HepG2 (cell line): ENCODE measurements at regions not wholly inside any gene's neighbourhood (a gene's known extent, or its start where the extent isn't known, plus 50 kb on each side); places are given as distances from the start of the nearest gene placed in this dataset.

ENCODE experiments used
- ATAC-seq: fragments of 200-7000 bp; cut with Tn5 transposase; 3 replicates; pipeline ENCODE4 v1.9.1; 2020; ENCODE audit warnings: mild to moderate bottlenecking, moderate library complexity
- BruUV-seq: library from RNA; stranded (reverse); fragments of 400-500 nt; replicated peaks from 2 replicates; lab custom pipeline; 2021; lab: Mats Ljungman, UMichigan
- CTCF ChIA-PET: fragments of 300-600 bp; formaldehyde crosslinking; extraction: SDS; loops from one replicate; lab custom pipeline; 2021; ENCODE audit warnings: low total read pairs, inconsistent platforms, low intra/inter-chr PET ratio; lab: Yijun Ruan, JAX
- POLR2A ChIA-PET: fragments of 350-600 bp; sonication (Branson Sonifier 250); formaldehyde crosslinking; loops from one replicate; lab custom pipeline; 2020; ENCODE audit warnings: antibody characterized with exemption, inconsistent platforms; lab: Yijun Ruan, JAX
- DNase-seq: peaks from one replicate; pipeline ENCODE4 v3.0.0-alpha.2; 2015; ENCODE audit warnings: low spot score
- FAIRE-seq: peaks from 3 replicates; lab custom pipeline; 2011; peaks lifted over from hg19 to GRCh38; lab: Jason Lieb, UNC
- H2AFZ ChIP-seq: one replicate; pipeline ENCODE4 v1.6.1; 2011; ENCODE audit warnings: low read length, inconsistent platforms
- H3K27ac ChIP-seq: fragments of 300-600 bp; 3 replicates; pipeline ENCODE4 v1.8.0; 2011; ENCODE audit warnings: mixed run types, mild to moderate bottlenecking, mixed read lengths, low read length, inconsistent platforms; ENCODE audit not compliant: insufficient read depth; ENCODE audit errors: extremely low read length
- H3K27me3 ChIP-seq, 2 experiments: fragments of 200-600 bp in 1 of 2; 2 replicates in 1 of 2; 3 replicates in 1 of 2; pipeline versions ENCODE4 v1.6.0 to v1.8.0; 2011; ENCODE audit warnings: low read length in 2 of 2, mild to moderate bottlenecking in 2 of 2, moderate library complexity in 2 of 2, inconsistent platforms in 1 of 2; ENCODE audit not compliant: insufficient read depth in 2 of 2, control insufficient read depth in 1 of 2
- H3K36me3 ChIP-seq, 2 experiments: fragments of 200-600 bp in 1 of 2; replicated peaks in 1 of 2; 2 replicates in 1 of 2; 3 replicates in 1 of 2; pipeline versions ENCODE4 v1.5.1 to v1.8.0; 2011; ENCODE audit warnings: low read length in 2 of 2, inconsistent platforms in 1 of 2; ENCODE audit not compliant: insufficient read depth in 2 of 2, control insufficient read depth in 1 of 2
- H3K4me1 ChIP-seq: 2 replicates; pipeline ENCODE4 v1.5.1; 2012; ENCODE audit warnings: low read length, inconsistent platforms; ENCODE audit not compliant: insufficient read depth
- H3K4me2 ChIP-seq: 2 replicates; pipeline ENCODE4 v1.6.0; 2011; ENCODE audit warnings: low read depth, low read length, inconsistent platforms
- H3K4me3 ChIP-seq, 3 experiments: fragments of 200-600 bp in 1 of 3; sonication (generic), shearing (Covaris generic) in 1 of 3; replicated peaks in 1 of 3; 2 replicates each; pipeline ENCODE4 v1.5.1; 2011 to 2016; ENCODE audit warnings: low read length in 3 of 3, inconsistent platforms in 2 of 3, low read depth in 2 of 3, mild to moderate bottlenecking in 2 of 3, control low read depth in 1 of 3, mixed read lengths in 1 of 3; ENCODE audit not compliant: insufficient read depth in 1 of 3
- H3K79me2 ChIP-seq: one replicate; pipeline ENCODE4 v1.6.1; 2011; ENCODE audit warnings: low read length, inconsistent platforms; ENCODE audit not compliant: insufficient read depth
- H3K9ac ChIP-seq: 2 replicates; pipeline ENCODE4 v1.6.0; 2011; ENCODE audit warnings: mild to moderate bottlenecking, low read depth, low read length, inconsistent platforms; ENCODE audit not compliant: insufficient read depth
- H3K9me3 ChIP-seq: 2 replicates; pipeline ENCODE4 v1.5.1; 2012; ENCODE audit warnings: mild to moderate bottlenecking, low read length
- H4K20me1 ChIP-seq: 2 replicates; pipeline ENCODE4 v1.6.0; 2011; ENCODE audit warnings: inconsistent platforms, mild to moderate bottlenecking, low read length, moderate library complexity; ENCODE audit not compliant: insufficient read depth
- CTCF ChIP-seq: sonication (generic); formaldehyde crosslinking; IDR thresholded peaks from 2 replicates; pipeline ENCODE4 v1.5.0; 2020; ENCODE audit warnings: mild to moderate bottlenecking, missing genetic modification reagents, moderate library complexity
- PAXIP1 ChIP-seq: sonication (generic); formaldehyde crosslinking; conservative IDR thresholded peaks from 2 replicates; pipeline ENCODE4 v1.4.0; 2020; ENCODE audit warnings: mild to moderate bottlenecking, missing genetic modification reagents, moderate library complexity
- STAG1 ChIP-seq: sonication (generic); formaldehyde crosslinking; IDR thresholded peaks from 2 replicates; pipeline ENCODE4 v1.4.0; 2020; ENCODE audit warnings: missing genetic modification reagents
- WGBS: methylation state at CpG from one replicate; pipeline ENCODE4 v1.1.6; 2017; ENCODE audit warnings: low lambda C conversion rate; 5-methylcytosine and 5-hydroxymethylcytosine counted together
- in situ Hi-C: cut with HindIII; loops from 2 replicates; pipeline ENCODE4 v1.10.0; 2017; ENCODE audit warnings: low pct_unique_long_range_greater_than_20kb; ENCODE audit not compliant: extremely low pct_ligation_motif_present
- intact Hi-C: fragments of 100-400 bp; cut with micrococcal nuclease; formaldehyde crosslinking; loops from one replicate; pipeline ENCODE4 v1.10.0; 2022; ENCODE audit not compliant: unreplicated experiment
- TF ChIP-seq, protein P1 (sequence below): sonication (generic); formaldehyde crosslinking; IDR thresholded peaks from 2 replicates; pipeline ENCODE4 v1.5.0; 2020; ENCODE audit warnings: mild to moderate bottlenecking, missing genetic modification reagents, borderline replicate concordance

- DNase-seq (no peak), FAIRE-seq (no peak), ATAC-seq (no peak)
- H3K9ac ChIP-seq = no peak overlapping the region
- POLR2A ChIA-PET = no interaction called here
- CTCF ChIA-PET = interaction anchor here (1.1 to 1.7 kb wide), 2 partner anchors 904 to 1303 kb away, joined by 4 read pairs; no protein-coding TSS in a partner anchor
- peak; percentile 33 for TF ChIP-seq CTCF (CRISPR knock-in tag)
- TF ChIP-seq STAG1 (CRISPR knock-in tag) = peak; percentile 54
- TF ChIP-seq, protein P1, sequence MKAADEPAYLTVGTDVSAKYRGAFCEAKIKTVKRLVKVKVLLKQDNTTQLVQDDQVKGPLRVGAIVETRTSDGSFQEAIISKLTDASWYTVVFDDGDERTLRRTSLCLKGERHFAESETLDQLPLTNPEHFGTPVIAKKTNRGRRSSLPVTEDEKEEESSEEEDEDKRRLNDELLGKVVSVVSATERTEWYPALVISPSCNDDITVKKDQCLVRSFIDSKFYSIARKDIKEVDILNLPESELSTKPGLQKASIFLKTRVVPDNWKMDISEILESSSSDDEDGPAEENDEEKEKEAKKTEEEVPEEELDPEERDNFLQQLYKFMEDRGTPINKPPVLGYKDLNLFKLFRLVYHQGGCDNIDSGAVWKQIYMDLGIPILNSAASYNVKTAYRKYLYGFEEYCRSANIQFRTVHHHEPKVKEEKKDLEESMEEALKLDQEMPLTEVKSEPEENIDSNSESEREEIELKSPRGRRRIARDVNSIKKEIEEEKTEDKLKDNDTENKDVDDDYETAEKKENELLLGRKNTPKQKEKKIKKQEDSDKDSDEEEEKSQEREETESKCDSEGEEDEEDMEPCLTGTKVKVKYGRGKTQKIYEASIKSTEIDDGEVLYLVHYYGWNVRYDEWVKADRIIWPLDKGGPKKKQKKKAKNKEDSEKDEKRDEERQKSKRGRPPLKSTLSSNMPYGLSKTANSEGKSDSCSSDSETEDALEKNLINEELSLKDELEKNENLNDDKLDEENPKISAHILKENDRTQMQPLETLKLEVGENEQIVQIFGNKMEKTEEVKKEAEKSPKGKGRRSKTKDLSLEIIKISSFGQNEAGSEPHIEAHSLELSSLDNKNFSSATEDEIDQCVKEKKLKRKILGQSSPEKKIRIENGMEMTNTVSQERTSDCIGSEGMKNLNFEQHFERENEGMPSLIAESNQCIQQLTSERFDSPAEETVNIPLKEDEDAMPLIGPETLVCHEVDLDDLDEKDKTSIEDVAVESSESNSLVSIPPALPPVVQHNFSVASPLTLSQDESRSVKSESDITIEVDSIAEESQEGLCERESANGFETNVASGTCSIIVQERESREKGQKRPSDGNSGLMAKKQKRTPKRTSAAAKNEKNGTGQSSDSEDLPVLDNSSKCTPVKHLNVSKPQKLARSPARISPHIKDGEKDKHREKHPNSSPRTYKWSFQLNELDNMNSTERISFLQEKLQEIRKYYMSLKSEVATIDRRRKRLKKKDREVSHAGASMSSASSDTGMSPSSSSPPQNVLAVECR = no peak
- no peak for TF ChIP-seq PAXIP1 (CRISPR knock-in tag)
- no peak overlapping the region for H2AFZ ChIP-seq
- no peaks in the 10 kb centered on the region for H4K20me1 ChIP-seq
- H3K79me2 ChIP-seq = no peaks in the 10 kb centered on the region
- no peak overlapping the region for H3K4me3 ChIP-seq
- in situ Hi-C loops (loop anchor here (25.0 kb wide), 1 partner anchor 909 kb away; no protein-coding TSS in a partner anchor), intact Hi-C loops (loop anchor here (5.0 kb wide), 1 partner anchor 904 kb away; no protein-coding TSS in a partner anchor)
- H3K4me1 ChIP-seq = no peaks in the 10 kb centered on the region
- no peaks in the 10 kb centered on the region for H3K36me3 ChIP-seq
- BruUV-seq = no TSS peak
- WGBS = 0% methylated on average over 2 of the region's 2 CpGs
- H3K27ac ChIP-seq = no peak overlapping the region
- no peak overlapping the region for H3K4me2 ChIP-seq
- no peaks in the 10 kb centered on the region; a peak in 1 of 5 replicates for H3K27me3 ChIP-seq
- no peaks in the 10 kb centered on the region for H3K9me3 ChIP-seq
Measured at GRCh38 chr3:75171630-75172230, 492.4 kb upstream of the FRG2C start.
